ENCODE measurements at regions not wholly inside any gene's neighbourhood (a gene's known extent, or its start where the extent isn't known, plus 50 kb on each side); places are given as distances from the start of the nearest gene placed in this dataset.
"Not testable (repeated sequence)": the region's sequence is repeated elsewhere in the genome, so short reads cannot be mapped to it uniquely, and the experiment has no call there.

DNA sequence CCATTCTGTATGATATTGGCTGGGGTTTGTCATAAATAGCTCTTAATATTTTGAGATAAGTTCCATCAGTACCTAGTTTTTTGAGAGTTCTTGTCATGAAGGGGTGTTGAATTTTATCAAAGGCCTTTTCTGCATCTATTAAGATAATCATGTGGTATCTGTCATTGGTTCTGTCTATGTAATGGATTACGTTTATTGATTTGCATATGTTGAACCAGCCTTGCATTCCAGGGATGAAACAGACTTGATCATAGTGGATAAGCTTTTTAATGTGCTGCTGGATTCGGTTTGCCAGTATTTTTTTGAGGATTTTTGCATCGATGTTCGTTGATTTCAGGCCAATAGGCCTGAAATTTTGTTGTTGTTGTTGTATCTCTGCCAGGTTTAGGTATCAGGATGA is 469.4 kb upstream of the SPRY2 start:
- DNase-seq (ENCODE audit: low read depth, low spot score), result not testable (repeated sequence)

DNA sequence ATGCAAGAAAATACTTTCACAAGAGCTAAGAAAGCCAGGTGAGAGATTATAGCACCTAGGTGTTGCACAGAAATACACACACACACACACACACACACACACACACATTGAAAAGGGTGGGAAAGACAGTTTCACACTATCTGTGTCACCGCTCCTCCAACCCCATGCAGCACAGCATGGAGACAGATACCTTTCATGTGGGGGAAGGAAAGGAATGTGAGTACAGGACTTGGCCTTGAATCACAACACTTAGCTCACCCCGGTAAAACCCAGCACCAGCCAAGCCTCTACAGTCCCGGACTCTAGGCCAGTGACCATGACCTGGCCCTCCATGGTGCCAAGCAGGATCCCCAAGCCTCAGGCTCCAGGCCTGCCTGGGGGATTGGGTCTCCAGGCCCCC is 462.0 kb upstream of the SPRY2 start:
- no peak for DNase-seq (ENCODE audit: low read depth, low spot score)
- intact Hi-C loops (cut with micrococcal nuclease) (no loop called here), dilution Hi-C loops (cut with MboI; ENCODE audit: extremely low pct_ligation_motif_present, low sequenced_read_pairs) (no loop called here)
- H3K9ac ChIP-seq (replicated peaks; ENCODE audit: extremely low read depth, insufficient read depth, low read length), result no peak overlapping the region
- no peaks in the 10 kb centered on the region for H3K9me1 ChIP-seq (replicated peaks; ENCODE audit: control insufficient read depth, extremely low read depth, insufficient read depth, low read length)
- TF ChIP-seq EZH2 (IDR thresholded peaks at IDR 0.05; ENCODE audit: borderline replicate concordance, low read depth, low read length, severe bottlenecking) (no peak), FOS (IDR thresholded peaks at IDR 0.05; ENCODE audit: borderline replicate concordance, insufficient read depth, low read length) (no peak), POLR2AphosphoS5 (IDR thresholded peaks at IDR 0.05; ENCODE audit: insufficient read depth, low read depth, low read length) (no peak), MYC (IDR thresholded peaks at IDR 0.05; ENCODE audit: low read depth, low read length) (no peak)
- ChIA-PET CTCF (no interaction called here), POLR2A (no interaction called here)
- H3K36me3 ChIP-seq (ENCODE audit: control insufficient read depth in 2 of 2, extremely low read depth in 1 of 2, insufficient read depth in 2 of 2, low read length in 2 of 2), result no peaks in the 10 kb centered on the region
- H3K79me2 ChIP-seq (ENCODE audit: control insufficient read depth, insufficient read depth, low read length), result no peaks in the 10 kb centered on the region
- H4K20me1 ChIP-seq (replicated peaks; ENCODE audit: control insufficient read depth, extremely low read depth, insufficient read depth, low read length), result no peaks in the 10 kb centered on the region
- no peak overlapping the region for H2AFZ ChIP-seq (ENCODE audit: low read depth, low read length)
- BruUV-seq (replicated peaks), result no TSS peak
- no peaks in the 10 kb centered on the region for H3K9me3 ChIP-seq (replicated peaks; ENCODE audit: control insufficient read depth, insufficient read depth, low read length)
- no peak for FAIRE-seq
- no peaks in the 10 kb centered on the region for H3K27me3 ChIP-seq (ENCODE audit: control insufficient read depth in 2 of 2, insufficient read depth in 2 of 2, low read length in 2 of 2)
- no peaks in the 10 kb centered on the region for H3K4me1 ChIP-seq (ENCODE audit: control insufficient read depth, extremely low read depth, insufficient read depth, low read length)
- H3K4me3 ChIP-seq (replicated peaks in 1 of 3; ENCODE audit: insufficient read depth in 1 of 3, low read depth in 1 of 3, low read length in 3 of 3), result no peak overlapping the region
- H3K4me2 ChIP-seq (ENCODE audit: insufficient read depth, low read length), result no peak overlapping the region
- H3K27ac ChIP-seq (ENCODE audit: insufficient read depth, low read depth, low read length), result no peak overlapping the region

More for the DNA sequence above, 469.4 kb upstream of the SPRY2 start:
- H3K79me2 ChIP-seq (ENCODE audit: control insufficient read depth, insufficient read depth, low read length); BruUV-seq (replicated peaks); H3K36me3 ChIP-seq (ENCODE audit: control insufficient read depth in 2 of 2, extremely low read depth in 1 of 2, insufficient read depth in 2 of 2, low read length in 2 of 2); intact Hi-C loops (cut with micrococcal nuclease); H3K4me3 ChIP-seq (replicated peaks in 1 of 3; ENCODE audit: insufficient read depth in 1 of 3, low read depth in 1 of 3, low read length in 3 of 3); H3K27ac ChIP-seq (ENCODE audit: insufficient read depth, low read depth, low read length); dilution Hi-C loops (cut with MboI; ENCODE audit: extremely low pct_ligation_motif_present, low sequenced_read_pairs); H3K27me3 ChIP-seq (ENCODE audit: control insufficient read depth in 2 of 2, insufficient read depth in 2 of 2, low read length in 2 of 2); H3K4me2 ChIP-seq (ENCODE audit: insufficient read depth, low read length); H3K4me1 ChIP-seq (ENCODE audit: control insufficient read depth, extremely low read depth, insufficient read depth, low read length); CTCF ChIA-PET; POLR2A ChIA-PET; H3K9ac ChIP-seq (replicated peaks; ENCODE audit: extremely low read depth, insufficient read depth, low read length); H3K9me1 ChIP-seq (replicated peaks; ENCODE audit: control insufficient read depth, extremely low read depth, insufficient read depth, low read length); H3K9me3 ChIP-seq (replicated peaks; ENCODE audit: control insufficient read depth, insufficient read depth, low read length); H4K20me1 ChIP-seq (replicated peaks; ENCODE audit: control insufficient read depth, extremely low read depth, insufficient read depth, low read length); H2AFZ ChIP-seq (ENCODE audit: low read depth, low read length): not testable (repeated sequence)
- FAIRE-seq, result peak; percentile 18

All from endothelial cell of umbilical vein (primary cell).